ENCODE measurements at regions not wholly inside any gene's neighbourhood (a gene's known extent, or its start where the extent isn't known, plus 50 kb on each side); places are given as distances from the start of the nearest gene placed in this dataset.

DNA sequence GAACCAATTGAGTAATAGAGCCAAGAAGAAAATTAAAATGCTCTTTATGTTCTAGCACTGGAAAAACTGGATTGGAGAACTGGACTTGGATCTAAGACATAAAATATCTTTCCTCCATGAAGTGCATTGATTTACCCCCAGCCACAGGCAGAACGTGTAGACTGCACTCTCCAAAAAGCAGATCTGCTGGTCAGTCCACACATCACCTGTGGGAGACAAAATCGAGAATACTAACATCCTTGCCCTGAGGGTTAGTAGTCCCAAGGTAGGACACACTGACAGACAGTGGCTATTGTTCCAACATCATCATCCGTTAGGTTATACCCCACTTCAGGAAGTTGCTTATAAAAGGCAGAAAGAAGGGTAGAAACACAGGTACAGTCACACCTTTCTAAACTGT lies 257.1 kb upstream of the STT3B start:
- no peak overlapping the region for H3K4me3 ChIP-seq (ENCODE audit: low read depth, low read length)
- DNase-seq (ENCODE audit: low read depth) = no peak
- no peak for TF ChIP-seq POLR2A (IDR thresholded peaks at IDR 0.05; ENCODE audit: extremely low read depth, insufficient read length)
- TF ChIP-seq, protein P1, sequence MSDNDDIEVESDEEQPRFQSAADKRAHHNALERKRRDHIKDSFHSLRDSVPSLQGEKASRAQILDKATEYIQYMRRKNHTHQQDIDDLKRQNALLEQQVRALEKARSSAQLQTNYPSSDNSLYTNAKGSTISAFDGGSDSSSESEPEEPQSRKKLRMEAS (IDR thresholded peaks at IDR 0.05; ENCODE audit: low read depth, low read length) = no peak
- TF ChIP-seq MYC (IDR thresholded peaks at IDR 0.05; ENCODE audit: low read depth, low read length) = no peak
- TF ChIP-seq CTCF (IDR thresholded peaks at IDR 0.05; ENCODE audit: low read depth, low read length) = no peak

- H3K4me3 ChIP-seq (ENCODE audit: low read depth, low read length) = no peak overlapping the region
- DNase-seq (ENCODE audit: low read depth) = no peak
- TF ChIP-seq POLR2A (IDR thresholded peaks at IDR 0.05; ENCODE audit: extremely low read depth, insufficient read length) = no peak
- TF ChIP-seq CTCF (IDR thresholded peaks at IDR 0.05; ENCODE audit: low read depth, low read length) = no peak
- TF ChIP-seq, protein P1 (IDR thresholded peaks at IDR 0.05; ENCODE audit: low read depth, low read length) = no peak
- TF ChIP-seq MYC (IDR thresholded peaks at IDR 0.05; ENCODE audit: low read depth, low read length) = no peak
Observed at GRCh38 chr3:31277582-31277981, 255.1 kb upstream of the STT3B start.

DNA sequence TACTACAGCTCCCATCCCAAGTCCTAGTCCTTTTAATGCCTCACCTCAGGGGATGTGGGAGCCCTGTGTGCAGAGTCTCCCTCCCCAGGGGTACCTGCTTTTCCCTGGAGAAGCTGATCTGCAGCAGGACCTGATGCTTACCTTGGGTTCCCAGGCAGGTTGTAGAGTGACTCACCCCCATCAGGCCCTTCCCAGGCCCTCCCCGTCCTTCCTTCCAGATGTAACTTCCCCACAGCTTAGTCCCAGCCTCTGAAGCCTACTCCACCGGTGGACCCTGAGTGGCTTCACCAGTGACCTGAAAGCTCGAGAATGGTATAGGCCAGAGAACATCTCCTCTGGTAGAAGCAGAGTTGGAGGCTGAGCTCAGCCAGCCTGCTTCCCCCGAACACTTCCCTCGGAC lies 254.2 kb upstream of the STT3B start:
- no peak for DNase-seq (ENCODE audit: low read depth)
- H3K4me3 ChIP-seq (ENCODE audit: low read depth, low read length) = no peak overlapping the region
- TF ChIP-seq MYC (IDR thresholded peaks at IDR 0.05; ENCODE audit: low read depth, low read length) (no peak), POLR2A (IDR thresholded peaks at IDR 0.05; ENCODE audit: extremely low read depth, insufficient read length) (no peak), CTCF (IDR thresholded peaks at IDR 0.05; ENCODE audit: low read depth, low read length) (no peak)
- TF ChIP-seq, protein P1 (IDR thresholded peaks at IDR 0.05; ENCODE audit: low read depth, low read length) = no peak

DNA sequence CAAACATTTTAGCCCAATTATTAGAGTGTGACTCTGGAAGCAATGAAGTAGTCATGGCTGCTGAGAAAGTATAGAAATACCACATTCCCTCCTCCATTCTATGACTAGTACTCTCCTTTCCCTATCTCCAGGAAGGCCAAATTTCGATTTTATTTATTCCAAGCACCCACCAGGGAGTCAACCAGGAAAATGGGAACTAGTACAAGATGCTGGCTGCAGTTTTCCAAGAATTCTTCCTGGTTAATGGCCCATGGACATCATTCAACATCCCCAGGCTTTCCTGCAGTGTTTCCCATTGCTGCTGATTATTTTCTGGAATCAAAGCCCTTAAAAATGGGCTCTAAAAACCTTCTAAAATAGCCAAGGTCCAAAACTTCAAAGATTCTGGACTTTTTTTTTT lies 247.9 kb upstream of the STT3B start:
- H3K4me3 ChIP-seq (ENCODE audit: low read depth, low read length) = no peak overlapping the region
- TF ChIP-seq CTCF (IDR thresholded peaks at IDR 0.05; ENCODE audit: low read depth, low read length) = no peak
- no peak for TF ChIP-seq MYC (IDR thresholded peaks at IDR 0.05; ENCODE audit: low read depth, low read length)
- TF ChIP-seq, protein P1 (IDR thresholded peaks at IDR 0.05; ENCODE audit: low read depth, low read length) = no peak
- no peak for TF ChIP-seq POLR2A (IDR thresholded peaks at IDR 0.05; ENCODE audit: extremely low read depth, insufficient read length)

DNA sequence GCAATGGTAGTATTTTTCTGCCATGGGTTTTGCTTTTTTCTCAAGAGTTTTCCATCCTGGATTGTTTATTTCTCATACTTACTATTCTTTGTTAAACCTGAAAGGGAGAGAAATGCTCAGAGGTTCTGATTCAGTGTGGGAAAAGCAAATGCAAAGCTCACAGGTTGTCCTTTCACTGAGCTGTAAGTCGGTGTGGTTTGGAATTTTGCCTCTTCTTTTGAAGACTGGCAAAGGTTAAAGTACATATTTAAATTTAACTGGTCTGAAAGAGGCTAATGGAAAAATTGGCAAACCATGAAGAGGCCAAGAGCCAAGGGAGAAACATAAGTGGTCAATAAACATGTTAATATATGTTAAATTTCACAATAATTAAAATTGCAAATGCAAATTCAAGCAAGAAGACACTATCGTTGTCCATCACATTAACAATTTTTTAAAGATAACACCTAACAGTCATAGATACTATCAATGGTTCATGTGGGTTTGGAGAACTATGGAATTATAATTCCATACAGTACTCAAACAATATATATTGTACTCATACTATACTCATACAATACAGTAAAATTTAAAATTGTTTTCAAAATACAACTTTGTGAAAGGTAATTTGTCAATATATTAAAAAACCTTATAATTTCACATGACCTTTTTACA lies 246.8 kb upstream of the STT3B start:
- no peak overlapping the region for H3K4me3 ChIP-seq (ENCODE audit: low read depth, low read length)
- TF ChIP-seq CTCF (IDR thresholded peaks at IDR 0.05; ENCODE audit: low read depth, low read length) = no peak
- TF ChIP-seq, protein P1 (IDR thresholded peaks at IDR 0.05; ENCODE audit: low read depth, low read length) = no peak
- no peak for TF ChIP-seq MYC (IDR thresholded peaks at IDR 0.05; ENCODE audit: low read depth, low read length)
- no peak for TF ChIP-seq POLR2A (IDR thresholded peaks at IDR 0.05; ENCODE audit: extremely low read depth, insufficient read length)
- DNase-seq (ENCODE audit: low read depth) = no peak

More for the DNA sequence above, 247.9 kb upstream of the STT3B start:
- DNase-seq (ENCODE audit: low read depth) = no peak
